IPS DF 6.9 (cell line): ENCODE measurements at regions not wholly inside any gene's neighbourhood (a gene's known extent, or its start where the extent isn't known, plus 50 kb on each side); places are given as distances from the start of the nearest gene placed in this dataset.
"Not testable (repeated sequence)": the region's sequence is repeated elsewhere in the genome, so short reads cannot be mapped to it uniquely, and the experiment has no call there.

ENCODE experiments used
- DNase-seq: peaks from one replicate; pipeline ENCODE4 v3.0.0-alpha.2; 2013; ENCODE audit warnings: low read depth, low spot score
- H3K27ac ChIP-seq: one replicate; pipeline ENCODE4 v1.5.1; 2013; ENCODE audit warnings: low read length, control low read depth
- H3K27me3 ChIP-seq: 2 replicates; pipeline ENCODE4 v1.6.1; 2013; ENCODE audit warnings: mild to moderate bottlenecking, low read length; ENCODE audit not compliant: control insufficient read depth, insufficient read depth
- H3K36me3 ChIP-seq: 2 replicates; pipeline ENCODE4 v1.6.1; 2013; ENCODE audit warnings: low read length; ENCODE audit not compliant: control insufficient read depth, insufficient read depth
- H3K4me1 ChIP-seq: 2 replicates; pipeline ENCODE4 v1.6.1; 2013; ENCODE audit warnings: low read length; ENCODE audit not compliant: control insufficient read depth, insufficient read depth
- H3K4me3 ChIP-seq: 2 replicates; pipeline ENCODE4 v1.5.1; 2013; ENCODE audit warnings: mild to moderate bottlenecking, low read length
- H3K9me3 ChIP-seq: 2 replicates; pipeline ENCODE4 v1.6.1; 2013; ENCODE audit warnings: low read length, inconsistent platforms; ENCODE audit not compliant: control insufficient read depth, insufficient read depth
- WGBS: extraction: QIAGEN DNeasy Blood & Tissue Kit; methylation state at CpG from one replicate; pipeline ENCODE4 v1.1.7; 2013; ENCODE audit warnings: mixed read lengths, missing lambda C conversion rate; ENCODE audit not compliant: insufficient read length, insufficient coverage; 5-methylcytosine and 5-hydroxymethylcytosine counted together

DNA sequence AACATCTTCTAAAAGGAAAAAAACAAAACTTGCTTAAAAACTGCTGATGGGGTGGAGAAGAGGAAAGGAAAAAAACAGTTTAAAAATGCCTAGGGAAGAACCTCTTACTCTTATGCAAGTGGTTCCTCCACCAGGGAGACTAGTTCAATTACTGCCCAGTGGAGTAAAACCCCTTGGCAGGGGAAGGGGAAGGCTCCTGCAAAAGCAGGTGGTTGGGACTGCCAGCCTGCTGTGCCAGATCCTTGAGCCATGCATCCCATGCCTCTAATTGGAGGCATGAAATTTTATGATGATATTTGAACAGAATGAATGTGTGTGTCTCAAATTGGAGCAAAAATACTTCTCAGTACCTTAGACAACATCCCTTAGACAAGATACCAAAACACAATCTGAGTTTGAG lies 118.8 kb downstream of the FSCB start:
- Histone ChIP-seq H3K4me3 (no peak overlapping the region), H3K9me3 (no peaks in the 10 kb centered on the region), H3K27ac (no peak overlapping the region), H3K27me3 (no peaks in the 10 kb centered on the region), H3K36me3 (no peaks in the 10 kb centered on the region), H3K4me1 (no peaks in the 10 kb centered on the region)
- DNase-seq, result no peak

- no peak overlapping the region for H3K27ac ChIP-seq
- no CpG with 5 or more reads among the region's 6 CpGs for WGBS
- no peaks in the 10 kb centered on the region for H3K27me3 ChIP-seq
- DNase-seq, result no peak
- no peaks in the 10 kb centered on the region for H3K36me3 ChIP-seq
- no peak overlapping the region for H3K4me3 ChIP-seq
- H3K9me3 ChIP-seq, result no peaks in the 10 kb centered on the region
- H3K4me1 ChIP-seq, result no peaks in the 10 kb centered on the region
These were observed 121.2 kb downstream of the FSCB start for GRCh38 chr14:44385906-44386305.

DNA sequence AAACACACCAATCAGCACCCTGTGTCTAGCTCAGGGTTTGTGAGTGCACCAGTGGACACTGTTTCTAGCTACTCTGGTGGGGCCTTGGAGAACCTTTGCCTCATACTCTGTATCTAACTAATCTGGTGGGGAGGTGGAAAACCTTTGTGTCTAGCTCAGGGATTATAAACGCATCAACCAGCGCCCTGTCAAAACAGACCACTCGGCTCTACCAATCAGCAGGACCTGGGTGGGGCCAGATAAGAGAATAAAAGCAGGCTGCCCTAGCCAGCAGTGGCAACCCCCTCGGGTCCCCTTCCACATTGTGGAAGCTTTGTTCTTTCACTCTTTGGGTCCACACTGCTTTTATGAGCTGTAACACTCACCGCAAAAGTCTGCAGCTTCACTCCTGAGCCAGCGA lies 121.8 kb downstream of the FSCB start:
- not testable (repeated sequence) for DNase-seq, H3K27ac ChIP-seq, H3K36me3 ChIP-seq, H3K9me3 ChIP-seq, H3K27me3 ChIP-seq, H3K4me3 ChIP-seq, H3K4me1 ChIP-seq
- no CpG with 5 or more reads among the region's 6 CpGs for WGBS

- H3K36me3 ChIP-seq, H3K4me1 ChIP-seq, H3K27me3 ChIP-seq, H3K4me3 ChIP-seq, H3K27ac ChIP-seq, H3K9me3 ChIP-seq, DNase-seq: not testable (repeated sequence)
- no CpG with 5 or more reads among the region's 38 CpGs for WGBS
These were observed 122.3 kb downstream of the FSCB start for GRCh38 chr14:44384601-44385293.

GRCh38 chr14:44384093-44384492 lies 123.0 kb downstream of the FSCB start:
- Histone ChIP-seq H3K4me3 (no peak overlapping the region), H3K27me3 (no peaks in the 10 kb centered on the region), H3K27ac (no peak overlapping the region), H3K9me3 (no peaks in the 10 kb centered on the region), H3K36me3 (no peaks in the 10 kb centered on the region), H3K4me1 (no peaks in the 10 kb centered on the region)
- no peak for DNase-seq
- no CpG with 5 or more reads among the region's 5 CpGs for WGBS

GRCh38 chr14:44383636-44384035 lies 123.4 kb downstream of the FSCB start:
- no peak for DNase-seq
- no peak overlapping the region for H3K4me3 ChIP-seq
- no peaks in the 10 kb centered on the region for H3K27me3 ChIP-seq
- H3K27ac ChIP-seq, result no peak overlapping the region
- no peaks in the 10 kb centered on the region for H3K9me3 ChIP-seq
- H3K4me1 ChIP-seq, result no peaks in the 10 kb centered on the region
- no peaks in the 10 kb centered on the region for H3K36me3 ChIP-seq

GRCh38 chr14:44379292-44379977 lies 127.6 kb downstream of the FSCB start:
- Histone ChIP-seq H3K4me3 (no peak overlapping the region), H3K9me3 (no peaks in the 10 kb centered on the region; the same call in 1 of the 2 replicates), H3K27me3 (no peaks in the 10 kb centered on the region), H3K4me1 (no peaks in the 10 kb centered on the region), H3K36me3 (no peaks in the 10 kb centered on the region), H3K27ac (no peak overlapping the region)
- no CpG with 5 or more reads among the region's 5 CpGs for WGBS
- DNase-seq, result no peak

DNA sequence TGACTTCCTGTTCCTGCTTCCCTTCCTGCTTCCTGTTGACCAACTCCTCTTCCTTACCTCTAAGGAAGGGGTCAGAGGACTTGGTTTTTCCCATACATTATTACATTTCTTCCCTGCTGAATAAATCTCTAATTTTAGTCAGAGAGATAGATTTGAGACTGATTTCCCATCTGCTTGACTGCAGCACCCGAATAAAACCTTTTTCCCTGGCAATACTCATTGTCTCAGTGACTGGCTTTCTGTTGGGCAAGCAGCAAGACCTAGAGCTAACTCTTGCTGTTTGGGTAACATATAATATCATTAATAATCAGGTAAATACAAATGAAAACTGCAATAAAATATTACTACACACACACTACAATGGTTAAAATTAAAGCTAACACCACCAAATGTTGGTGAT lies 132.2 kb downstream of the FSCB start:
- no peak overlapping the region for H3K27ac ChIP-seq
- H3K27me3 ChIP-seq, result no peaks in the 10 kb centered on the region
- WGBS, result no CpG with 5 or more reads among the region's 1 CpG
- H3K9me3 ChIP-seq, result no peaks in the 10 kb centered on the region; the same call in 1 of the 2 replicates
- no peak overlapping the region for H3K4me3 ChIP-seq
- H3K36me3 ChIP-seq, result no peaks in the 10 kb centered on the region
- H3K4me1 ChIP-seq, result no peaks in the 10 kb centered on the region
- no peak for DNase-seq

DNA sequence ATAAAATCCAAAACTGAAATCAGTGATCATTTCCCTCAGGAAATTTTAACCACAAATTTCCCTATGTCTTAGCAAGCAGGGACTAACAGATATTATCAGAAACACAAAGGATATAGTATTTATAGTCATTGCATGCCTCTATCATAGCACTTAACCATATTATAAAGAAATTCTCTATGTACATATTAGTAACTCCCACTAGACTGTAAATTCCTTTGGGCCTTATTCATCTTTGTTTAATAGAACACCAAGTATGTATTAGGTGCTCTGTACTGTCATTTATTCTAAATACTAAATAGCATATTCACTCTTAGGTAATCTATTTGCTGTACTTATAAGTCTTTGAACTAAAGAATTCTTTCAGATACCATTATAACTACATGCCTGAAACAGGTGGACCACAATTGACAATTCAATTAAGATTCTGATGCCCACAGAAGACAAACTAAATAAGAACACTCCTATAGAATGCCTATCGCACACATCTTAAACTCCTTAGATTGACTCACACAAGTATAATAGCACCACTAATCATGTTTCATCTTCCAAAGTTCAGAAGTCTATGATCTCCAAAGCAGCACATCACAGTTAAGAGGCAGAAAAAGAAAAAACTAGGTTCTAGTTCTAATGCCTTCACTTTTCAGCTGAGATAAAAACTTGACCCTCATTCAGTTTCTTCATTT lies 134.1 kb downstream of the FSCB start:
- no peak overlapping the region for H3K4me3 ChIP-seq
- no CpG with 5 or more reads among the region's 1 CpG for WGBS
- H3K4me1 ChIP-seq, result no peaks in the 10 kb centered on the region
- no peak for DNase-seq
- H3K27ac ChIP-seq, result no peak overlapping the region
- H3K36me3 ChIP-seq, result no peaks in the 10 kb centered on the region
- H3K9me3 ChIP-seq, result no peaks in the 10 kb centered on the region; the same call in 1 of the 2 replicates
- H3K27me3 ChIP-seq, result no peaks in the 10 kb centered on the region

GRCh38 chr14:44372231-44372630 lies 134.9 kb downstream of the FSCB start:
- Histone ChIP-seq H3K4me1 (no peaks in the 10 kb centered on the region), H3K27me3 (no peaks in the 10 kb centered on the region), H3K27ac (no peak overlapping the region), H3K9me3 (no peaks in the 10 kb centered on the region; the same call in 1 of the 2 replicates), H3K36me3 (no peaks in the 10 kb centered on the region), H3K4me3 (no peak overlapping the region)
- DNase-seq, result no peak

GRCh38 chr14:44370727-44371126 lies 136.4 kb downstream of the FSCB start:
- Histone ChIP-seq H3K27ac (no peak overlapping the region), H3K9me3 (no peaks in the 10 kb centered on the region), H3K27me3 (no peaks in the 10 kb centered on the region), H3K4me1 (no peaks in the 10 kb centered on the region), H3K36me3 (no peaks in the 10 kb centered on the region), H3K4me3 (no peak overlapping the region)
- WGBS, result no CpG with 5 or more reads among the region's 1 CpG
- DNase-seq, result no peak
